ENCODE measurements at regions not wholly inside any gene's neighbourhood (a gene's known extent, or its start where the extent isn't known, plus 50 kb on each side); places are given as distances from the start of the nearest gene placed in this dataset.

- H4K91ac ChIP-seq (ENCODE audit: insufficient read length, low read depth, low read length), result no peak overlapping the region
- Mint-ChIP-seq H3K27ac (peak overlapping the region in 1 of 3 experiments; percentile 21; a peak in 2 of 7 replicates), H3K36me3 (ENCODE audit: insufficient read depth in 1 of 3, low read depth in 3 of 3) (peaks cover 4 to 17% (median 11%) of the 10 kb centered on the region in 3 experiments), H3K27me3 (ENCODE audit: low read depth) (no peaks in the 10 kb centered on the region; the same call in 1 of the 2 replicates), H3K4me1 (peaks cover 56 to 59% of the 10 kb centered on the region in 2 experiments), H3K9me3 (peaks cover 9 to 11% of the 10 kb centered on the region in 2 experiments; a peak in 4 of 5 replicates), H3K4me3 (no peak overlapping the region)
- no peaks in the 10 kb centered on the region for H4K20me1 ChIP-seq (ENCODE audit: control insufficient read depth, insufficient read depth, insufficient read length)
- WGBS (ENCODE audit: extremely low coverage, insufficient read length, low lambda C conversion rate), result no CpG with 5 or more reads among the region's 6 CpGs
- H2BK120ac ChIP-seq (ENCODE audit: low read depth, low read length, poor library complexity, severe bottlenecking), result no peak overlapping the region
- no peak overlapping the region for H2BK5ac ChIP-seq (ENCODE audit: insufficient read length, low read length)
- no peak overlapping the region for H3T11ph ChIP-seq (ENCODE audit: low read length)
- no peak overlapping the region for H3K23ac ChIP-seq (ENCODE audit: insufficient read length, low read depth, low read length)
- no peak overlapping the region for H2BK20ac ChIP-seq (ENCODE audit: low read depth, low read length, poor library complexity, severe bottlenecking)
- no peak overlapping the region for H3K56ac ChIP-seq (ENCODE audit: insufficient read length, low read depth, low read length)
- H4K8ac ChIP-seq (replicated peaks; ENCODE audit: insufficient read length, low read depth, low read length), result no peak overlapping the region
- H3K9ac ChIP-seq (ENCODE audit: extremely low read depth, insufficient read length, low read length), result no peak overlapping the region
- H2BK12ac ChIP-seq (ENCODE audit: insufficient read length, low read depth, low read length), result no peak overlapping the region
- no peaks in the 10 kb centered on the region for H3K23me2 ChIP-seq (ENCODE audit: insufficient read length, low read depth, low read length, poor library complexity, severe bottlenecking)
- no peak overlapping the region for H3K4ac ChIP-seq (ENCODE audit: low read depth, low read length)
- no peak overlapping the region for H3K4me2 ChIP-seq (ENCODE audit: insufficient read depth, insufficient read length, low read length)
- H3K18ac ChIP-seq (ENCODE audit: insufficient read length, low read depth, low read length), result no peak overlapping the region
- no peaks in the 10 kb centered on the region for H3K9me3 ChIP-seq (ENCODE audit: control insufficient read depth, low read depth, low read length)
- H3K14ac ChIP-seq (ENCODE audit: insufficient read depth, low read length), result 0 out of 2 replicates have a peak overlapping the region, but pooled peaks have one; percentile 2
- H3K27me3 ChIP-seq (ENCODE audit: insufficient read depth, low read length), result no peaks in the 10 kb centered on the region
- H2AK5ac ChIP-seq (ENCODE audit: insufficient read length, low read length), result no peak overlapping the region
- H3K4me1 ChIP-seq (ENCODE audit: insufficient read depth, low read length), result peaks cover 4% of the 10 kb centered on the region; the same call in 1 of the 2 replicates
- no peak overlapping the region for H2BK15ac ChIP-seq (ENCODE audit: low read depth, low read length)
- no peaks in the 10 kb centered on the region for H3K79me2 ChIP-seq (ENCODE audit: insufficient read depth, low read length)
- no peak overlapping the region for H3K27ac ChIP-seq (ENCODE audit: insufficient read length, low read depth, low read length)
- H4K5ac ChIP-seq (ENCODE audit: insufficient read length, low read depth, low read length), result no peak overlapping the region
- no peak for TF ChIP-seq CTCF (conservative IDR thresholded peaks at IDR 0.05)
- no peak overlapping the region for H2AFZ ChIP-seq (ENCODE audit: low read length)
- no peak for DNase-seq
- H3K79me1 ChIP-seq (ENCODE audit: insufficient read depth, low read depth, low read length, poor library complexity, severe bottlenecking), result no peaks in the 10 kb centered on the region
Observed at GRCh38 chr6:14626556-14626955, 509.0 kb downstream of the CD83 start.
